Mesodermal cell (in vitro differentiated cells): ENCODE measurements at regions not wholly inside any gene's neighbourhood (a gene's known extent, or its start where the extent isn't known, plus 50 kb on each side); places are given as distances from the start of the nearest gene placed in this dataset.

Experiments
- H3K27ac ChIP-seq: 2 replicates; pipeline ENCODE4 v1.7.0; 2013; ENCODE audit warnings: mild to moderate bottlenecking, low read depth, low read length, moderate library complexity; ENCODE audit not compliant: severe bottlenecking
- H3K36me3 ChIP-seq: 2 replicates; pipeline ENCODE4 v1.7.1; 2013; ENCODE audit warnings: mild to moderate bottlenecking, low read length, moderate library complexity; ENCODE audit not compliant: control insufficient read depth, insufficient read depth
- H3K4me1 ChIP-seq: one replicate; pipeline ENCODE4 v1.7.1; 2013; ENCODE audit warnings: mild to moderate bottlenecking, low read length; ENCODE audit not compliant: insufficient read depth, control insufficient read depth, poor library complexity, severe bottlenecking
- H3K4me3 ChIP-seq: 2 replicates; pipeline ENCODE4 v1.7.0; 2013; ENCODE audit warnings: low read length, control low read depth, mild to moderate bottlenecking; ENCODE audit not compliant: insufficient read depth, poor library complexity, severe bottlenecking; ENCODE audit errors: extremely low read depth
- H3K9me3 ChIP-seq: 2 replicates; pipeline ENCODE4 v1.7.1; 2013; ENCODE audit warnings: mild to moderate bottlenecking, low read length, moderate library complexity; ENCODE audit not compliant: control insufficient read depth
- WGBS, 2 experiments: methylation state at CpG; one replicate each; pipeline ENCODE4 v1.1.5; 2013; ENCODE audit warnings: missing lambda C conversion rate in 2 of 2; ENCODE audit not compliant: insufficient coverage in 2 of 2; 5-methylcytosine and 5-hydroxymethylcytosine counted together

GRCh38 chr2:200752332-200752731, 59.4 kb upstream of the BZW1 start:
- Histone ChIP-seq H3K4me3 (no peak overlapping the region), H3K9me3 (no peaks in the 10 kb centered on the region), H3K4me1 (peaks cover 5% of the 10 kb centered on the region), H3K36me3 (no peaks in the 10 kb centered on the region), H3K27ac (no peak overlapping the region)
- 88 to 90% methylated on average over 2 of the region's 2 CpGs for WGBS, 2 experiments

GRCh38 chr2:200752835-200753234, 58.9 kb upstream of the BZW1 start:
- Histone ChIP-seq H3K4me3 (no peak overlapping the region), H3K9me3 (no peaks in the 10 kb centered on the region), H3K36me3 (no peaks in the 10 kb centered on the region), H3K27ac (no peak overlapping the region), H3K4me1 (peaks cover 8% of the 10 kb centered on the region)
- no CpG with 5 or more reads among the region's 1 CpG for WGBS, 2 experiments

DNA sequence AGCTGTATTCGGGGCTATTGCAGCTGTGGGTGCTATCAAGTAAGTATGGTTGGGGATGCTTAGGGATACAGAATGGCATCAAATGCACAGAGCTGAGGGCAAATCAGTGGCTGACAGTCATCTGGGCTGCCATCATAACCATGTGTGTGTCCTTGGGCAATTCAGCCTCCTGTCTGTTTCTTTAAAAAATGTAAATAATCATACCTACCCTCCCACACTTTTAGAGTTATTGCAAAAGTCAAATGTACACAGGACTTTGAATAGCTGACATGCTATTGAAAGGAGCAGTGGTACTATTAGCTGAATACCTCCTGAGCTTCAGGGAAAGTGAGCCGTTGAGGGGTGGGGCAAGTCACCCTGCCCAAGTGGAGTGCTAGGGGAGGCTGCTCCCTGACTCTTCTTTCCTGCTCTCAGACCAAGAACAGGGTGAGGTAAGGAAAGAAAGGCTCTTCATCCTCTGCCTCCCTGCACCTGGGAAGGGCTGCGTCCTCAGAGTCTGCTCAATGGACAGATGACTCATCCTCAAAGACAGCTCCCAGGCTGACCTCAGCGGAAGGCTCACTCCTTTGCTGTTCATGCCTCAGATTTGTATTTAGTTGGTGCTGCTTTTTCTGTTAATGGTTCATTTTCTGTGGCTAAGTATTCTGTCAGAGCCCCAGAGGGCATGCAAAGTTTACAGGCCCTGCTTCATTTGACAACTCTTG, 54.9 kb upstream of the BZW1 start:
- H3K27ac ChIP-seq = no peak overlapping the region
- 58 to 60% methylated on average over 3 to 4 of the region's 4 CpGs for WGBS, 2 experiments

GRCh38 chr2:200757399-200757798, 54.3 kb upstream of the BZW1 start:
- Histone ChIP-seq H3K9me3 (no peaks in the 10 kb centered on the region), H3K36me3 (no peaks in the 10 kb centered on the region), H3K4me3 (no peak overlapping the region), H3K4me1 (peaks cover 8% of the 10 kb centered on the region), H3K27ac (no peak overlapping the region)
- 58 to 81% methylated on average over 4 of the region's 4 CpGs for WGBS, 2 experiments

More for the DNA sequence above, 54.9 kb upstream of the BZW1 start:
- Histone ChIP-seq H3K4me3 (no peak overlapping the region), H3K4me1 (peaks cover 8% of the 10 kb centered on the region), H3K9me3 (no peaks in the 10 kb centered on the region), H3K36me3 (no peaks in the 10 kb centered on the region)

DNA sequence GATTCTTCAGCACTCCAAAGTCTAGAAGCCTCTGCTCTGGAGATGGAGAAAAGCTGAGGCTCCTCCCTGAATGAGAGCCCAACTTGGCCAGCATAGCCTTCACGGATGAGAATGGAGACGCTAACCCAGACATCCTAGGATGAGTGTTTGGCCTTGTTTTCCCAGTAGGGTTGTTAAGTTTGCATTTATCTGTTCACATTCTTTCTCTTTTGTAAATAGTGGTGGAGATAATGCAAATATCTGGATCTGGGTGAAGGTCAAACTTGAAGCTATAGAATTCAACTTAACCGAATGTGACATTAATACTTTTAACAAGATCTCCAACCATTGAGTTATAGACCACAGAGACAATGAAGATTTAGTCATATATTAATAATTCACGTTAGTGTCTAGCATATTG, 53.4 kb upstream of the BZW1 start:
- Histone ChIP-seq H3K36me3 (no peaks in the 10 kb centered on the region), H3K4me3 (no peak overlapping the region), H3K27ac (no peak overlapping the region), H3K9me3 (no peaks in the 10 kb centered on the region), H3K4me1 (peaks cover 8% of the 10 kb centered on the region)
- 93 to 100% methylated on average over 1 to 2 of the region's 4 CpGs for WGBS, 2 experiments

DNA sequence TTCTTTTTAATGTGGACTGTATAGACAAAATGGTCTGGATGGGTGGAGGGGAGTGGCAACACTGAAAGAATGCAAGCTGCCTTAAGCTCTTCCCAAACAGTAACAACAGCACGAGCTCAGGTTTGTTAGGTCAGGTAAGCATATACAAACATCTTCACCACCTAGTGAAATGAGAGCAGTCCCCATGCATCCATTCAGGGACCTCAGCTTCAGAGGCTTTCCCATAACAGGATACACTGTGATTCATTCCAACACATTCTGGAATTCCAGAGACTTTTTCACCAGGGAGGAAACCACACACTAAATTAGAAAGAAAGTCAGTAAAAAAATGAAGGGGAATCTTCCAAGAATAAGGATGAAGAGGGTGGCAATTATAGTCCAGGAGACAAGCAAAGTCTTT, 50.4 kb upstream of the BZW1 start:
- no CpG with 5 or more reads among the region's 1 CpG for WGBS, 2 experiments
- no peak overlapping the region for H3K4me3 ChIP-seq
- H3K36me3 ChIP-seq = no peaks in the 10 kb centered on the region
- H3K9me3 ChIP-seq = no peaks in the 10 kb centered on the region
- H3K4me1 ChIP-seq = peaks cover 16% of the 10 kb centered on the region
- no peak overlapping the region for H3K27ac ChIP-seq
